Astrocyte (in vitro differentiated cells and primary cell): ENCODE measurements at regions not wholly inside any gene's neighbourhood (a gene's known extent, or its start where the extent isn't known, plus 50 kb on each side); places are given as distances from the start of the nearest gene placed in this dataset.
A peak's percentile ranks its signal among the peaks of the same experiment; 100 is the strongest.

Experiments used
- DNase-seq: peaks from one replicate; pipeline ENCODE4 v3.0.0-alpha.2; 2010; ENCODE audit warnings: low read depth
- FAIRE-seq: peaks from 2 replicates; lab custom pipeline; 2011; peaks lifted over from hg19 to GRCh38; lab: Jason Lieb, UNC
- H2AFZ ChIP-seq: 2 replicates; pipeline ENCODE4 v1.6.0; 2012; ENCODE audit warnings: low read depth, low read length, inconsistent platforms
- H3K27ac ChIP-seq: 2 replicates; pipeline ENCODE4 v1.5.1; 2011; ENCODE audit warnings: low read depth, low read length, inconsistent platforms
- H3K27me3 ChIP-seq: 2 replicates; pipeline ENCODE4 v1.6.0; 2011; ENCODE audit warnings: low read length, inconsistent platforms; ENCODE audit not compliant: insufficient read depth
- H3K36me3 ChIP-seq: 2 replicates; pipeline ENCODE4 v1.5.1; 2011; ENCODE audit warnings: low read length, inconsistent platforms; ENCODE audit not compliant: insufficient read depth
- H3K4me1 ChIP-seq: 2 replicates; pipeline ENCODE4 v1.5.1; 2011; ENCODE audit warnings: low read length, inconsistent platforms; ENCODE audit not compliant: insufficient read depth
- H3K4me2 ChIP-seq: 2 replicates; pipeline ENCODE4 v1.6.0; 2012; ENCODE audit warnings: low read length, inconsistent platforms
- H3K4me3 ChIP-seq: 2 replicates; pipeline ENCODE4 v1.5.1; 2011; ENCODE audit warnings: low read depth, mild to moderate bottlenecking, low read length, inconsistent platforms; ENCODE audit not compliant: insufficient read depth
- H3K79me2 ChIP-seq: 2 replicates; pipeline ENCODE4 v1.6.0; 2012; ENCODE audit warnings: mild to moderate bottlenecking, low read length, inconsistent platforms; ENCODE audit not compliant: insufficient read depth
- H3K9ac ChIP-seq: 2 replicates; pipeline ENCODE4 v1.6.0; 2012; ENCODE audit warnings: mild to moderate bottlenecking, low read length, inconsistent platforms
- H3K9me3 ChIP-seq: 2 replicates; pipeline ENCODE4 v1.5.1; 2012; ENCODE audit warnings: low read depth, mild to moderate bottlenecking, low read length, inconsistent platforms; ENCODE audit not compliant: insufficient read depth
- H4K20me1 ChIP-seq: 2 replicates; pipeline ENCODE4 v1.6.0; 2012; ENCODE audit warnings: low read length, inconsistent platforms; ENCODE audit not compliant: insufficient read depth
- H3K27ac Mint-ChIP-seq: one replicate; pipeline ENCODE4 v1.8.0; 2021; ENCODE audit warnings: mild to moderate bottlenecking, mixed read lengths; ENCODE audit not compliant: unreplicated experiment
- H3K27me3 Mint-ChIP-seq: one replicate; pipeline ENCODE4 v1.8.0; 2021; ENCODE audit warnings: low read depth, mixed read lengths; ENCODE audit not compliant: unreplicated experiment
- H3K36me3 Mint-ChIP-seq: one replicate; pipeline ENCODE4 v1.8.0; 2021; ENCODE audit warnings: low read depth, mixed read lengths; ENCODE audit not compliant: unreplicated experiment
- H3K4me1 Mint-ChIP-seq: one replicate; pipeline ENCODE4 v1.8.0; 2021; ENCODE audit warnings: low read depth, mixed read lengths; ENCODE audit not compliant: unreplicated experiment
- H3K4me3 Mint-ChIP-seq: one replicate; pipeline ENCODE4 v1.8.0; 2021; ENCODE audit warnings: mild to moderate bottlenecking, moderate library complexity, mixed read lengths; ENCODE audit not compliant: unreplicated experiment
- H3K9me3 Mint-ChIP-seq: one replicate; pipeline ENCODE4 v1.8.0; 2021; ENCODE audit warnings: mild to moderate bottlenecking, mixed read lengths; ENCODE audit not compliant: unreplicated experiment
- EZH2 ChIP-seq: IDR thresholded peaks from 2 replicates; pipeline ENCODE4 v1.6.1; 2012; ENCODE audit warnings: mild to moderate bottlenecking, low read length, inconsistent platforms; ENCODE audit not compliant: insufficient read depth
- TF ChIP-seq, protein P1 (sequence below): IDR thresholded peaks from 2 replicates; pipeline ENCODE4 v1.5.1; 2011; ENCODE audit warnings: low read depth, mild to moderate bottlenecking, inconsistent platforms, low read length, moderate library complexity; ENCODE audit not compliant: insufficient read depth

DNA sequence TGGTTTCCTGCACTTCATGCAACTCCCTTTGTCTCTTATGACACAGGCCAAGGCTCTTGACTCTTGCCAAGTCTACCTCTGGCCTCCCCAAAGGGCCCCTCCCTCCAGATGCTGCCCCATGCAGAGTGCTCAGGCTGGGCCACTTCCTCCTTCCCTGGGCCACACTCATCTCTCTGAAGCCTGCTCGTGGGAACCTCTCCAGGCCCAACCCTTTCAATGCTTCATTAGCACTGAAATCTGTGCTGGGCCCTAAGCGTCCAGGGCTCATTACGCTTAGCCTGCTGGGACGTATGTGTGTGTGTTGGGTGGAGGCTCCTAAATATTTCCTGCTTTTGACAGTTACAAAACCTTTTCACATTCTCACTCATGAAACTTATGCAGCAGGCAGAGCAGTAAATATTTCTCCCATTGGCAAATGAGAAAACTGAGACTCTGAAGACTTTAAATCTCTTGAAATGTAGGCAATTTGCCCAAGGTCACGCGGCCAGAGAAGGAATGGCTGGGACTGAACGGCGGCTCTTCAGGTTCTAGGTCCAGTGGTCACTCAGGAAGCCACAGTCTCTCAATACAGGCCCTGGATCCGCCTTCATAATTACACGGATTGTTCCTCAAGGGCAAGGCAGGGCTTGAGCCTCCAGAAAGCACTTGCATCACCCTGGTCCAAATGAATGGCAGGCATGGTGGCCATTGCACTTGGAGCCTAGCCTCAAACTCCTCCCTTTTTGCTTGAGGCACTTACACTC lies 241.7 kb upstream of the HES1 start:
- H2AFZ ChIP-seq, result no peak overlapping the region
- H3K4me3 ChIP-seq, result no peak overlapping the region
- Mint-ChIP-seq H3K27me3 (peaks cover 65% of the 10 kb centered on the region), H3K27ac (no peak overlapping the region), H3K4me1 (peaks cover 6% of the 10 kb centered on the region), H3K4me3 (no peak overlapping the region), H3K9me3 (peaks cover 8% of the 10 kb centered on the region), H3K36me3 (no peaks in the 10 kb centered on the region)
- no peak overlapping the region for H3K9ac ChIP-seq
- TF ChIP-seq, protein P1, sequence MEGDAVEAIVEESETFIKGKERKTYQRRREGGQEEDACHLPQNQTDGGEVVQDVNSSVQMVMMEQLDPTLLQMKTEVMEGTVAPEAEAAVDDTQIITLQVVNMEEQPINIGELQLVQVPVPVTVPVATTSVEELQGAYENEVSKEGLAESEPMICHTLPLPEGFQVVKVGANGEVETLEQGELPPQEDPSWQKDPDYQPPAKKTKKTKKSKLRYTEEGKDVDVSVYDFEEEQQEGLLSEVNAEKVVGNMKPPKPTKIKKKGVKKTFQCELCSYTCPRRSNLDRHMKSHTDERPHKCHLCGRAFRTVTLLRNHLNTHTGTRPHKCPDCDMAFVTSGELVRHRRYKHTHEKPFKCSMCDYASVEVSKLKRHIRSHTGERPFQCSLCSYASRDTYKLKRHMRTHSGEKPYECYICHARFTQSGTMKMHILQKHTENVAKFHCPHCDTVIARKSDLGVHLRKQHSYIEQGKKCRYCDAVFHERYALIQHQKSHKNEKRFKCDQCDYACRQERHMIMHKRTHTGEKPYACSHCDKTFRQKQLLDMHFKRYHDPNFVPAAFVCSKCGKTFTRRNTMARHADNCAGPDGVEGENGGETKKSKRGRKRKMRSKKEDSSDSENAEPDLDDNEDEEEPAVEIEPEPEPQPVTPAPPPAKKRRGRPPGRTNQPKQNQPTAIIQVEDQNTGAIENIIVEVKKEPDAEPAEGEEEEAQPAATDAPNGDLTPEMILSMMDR, result no peak
- no peak for TF ChIP-seq EZH2
- H3K36me3 ChIP-seq, result no peaks in the 10 kb centered on the region
- no peaks in the 10 kb centered on the region for H4K20me1 ChIP-seq
- DNase-seq (peak; percentile 21), FAIRE-seq (no peak)
- H3K4me2 ChIP-seq, result no peak overlapping the region
- H3K79me2 ChIP-seq, result no peaks in the 10 kb centered on the region
- no peaks in the 10 kb centered on the region for H3K9me3 ChIP-seq
- H3K27me3 ChIP-seq, result peaks cover 11% of the 10 kb centered on the region
- no peak overlapping the region for H3K27ac ChIP-seq
- H3K4me1 ChIP-seq, result no peaks in the 10 kb centered on the region

DNA sequence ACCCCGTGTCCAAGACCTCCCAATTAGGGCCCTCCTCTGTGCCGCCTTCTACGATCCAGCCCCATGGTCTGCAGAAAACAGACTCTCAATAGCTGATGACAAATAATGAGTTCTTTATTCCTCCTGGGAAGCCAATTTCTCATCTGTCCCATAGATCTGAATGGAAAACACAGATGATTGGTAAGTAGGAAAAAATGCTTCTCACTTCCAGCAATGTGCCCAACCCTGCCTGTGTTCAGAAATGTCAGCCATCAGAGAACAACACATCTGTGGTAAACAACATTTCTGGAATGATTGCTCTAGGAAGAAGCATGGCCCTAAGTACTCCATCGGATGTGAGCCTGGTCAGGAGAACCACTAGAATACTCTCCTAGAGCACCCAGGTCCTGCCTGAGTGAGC lies 240.5 kb upstream of the HES1 start:
- Histone ChIP-seq H3K79me2 (no peaks in the 10 kb centered on the region), H3K27me3 (peaks cover 17% of the 10 kb centered on the region), H3K9me3 (no peaks in the 10 kb centered on the region), H3K4me2 (no peak overlapping the region), H3K9ac (no peak overlapping the region), H3K36me3 (no peaks in the 10 kb centered on the region), H4K20me1 (no peaks in the 10 kb centered on the region), H3K4me3 (no peak overlapping the region), H3K4me1 (no peaks in the 10 kb centered on the region), H2AFZ (no peak overlapping the region), H3K27ac (no peak overlapping the region)
- Mint-ChIP-seq H3K9me3 (peaks cover 8% of the 10 kb centered on the region), H3K4me1 (peaks cover 6% of the 10 kb centered on the region), H3K27me3 (peaks cover 62% of the 10 kb centered on the region), H3K4me3 (no peak overlapping the region), H3K27ac (no peak overlapping the region), H3K36me3 (no peaks in the 10 kb centered on the region)
- TF ChIP-seq EZH2, result no peak
- TF ChIP-seq, protein P1, result no peak
- no peak for FAIRE-seq
- DNase-seq, result peak; percentile 8

DNA sequence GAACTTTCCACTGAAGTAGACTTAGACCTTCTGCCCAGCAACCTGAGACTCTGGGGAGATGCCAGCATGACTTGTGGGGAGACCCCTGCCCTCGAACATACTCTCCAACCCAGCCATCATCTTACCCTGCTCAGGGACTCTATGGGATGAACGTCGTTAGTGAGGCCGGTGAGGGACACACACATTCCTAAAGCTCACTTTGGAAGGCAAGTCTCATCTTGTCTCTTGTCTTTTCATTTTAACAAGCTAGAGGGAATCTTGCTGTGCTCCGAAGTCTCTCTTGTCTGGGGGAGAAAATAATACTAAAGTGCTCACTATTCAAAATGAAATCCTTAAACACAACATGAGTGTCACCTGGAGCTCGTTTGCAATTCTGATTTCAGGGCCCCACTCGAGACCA lies 239.5 kb upstream of the HES1 start:
- no peak for FAIRE-seq
- no peaks in the 10 kb centered on the region for H3K79me2 ChIP-seq
- Mint-ChIP-seq H3K9me3 (peaks cover 11% of the 10 kb centered on the region), H3K36me3 (no peaks in the 10 kb centered on the region), H3K4me3 (no peak overlapping the region), H3K27ac (peak overlapping the region; percentile 70), H3K27me3 (peaks cover 70% of the 10 kb centered on the region), H3K4me1 (peaks cover 6% of the 10 kb centered on the region)
- peaks cover 18% of the 10 kb centered on the region for H3K27me3 ChIP-seq
- H3K9me3 ChIP-seq, result no peaks in the 10 kb centered on the region
- H3K4me1 ChIP-seq, result no peaks in the 10 kb centered on the region
- H3K4me3 ChIP-seq, result no peak overlapping the region
- no peaks in the 10 kb centered on the region for H4K20me1 ChIP-seq
- DNase-seq, result no peak
- no peak overlapping the region for H2AFZ ChIP-seq
- H3K27ac ChIP-seq, result no peak overlapping the region
- no peaks in the 10 kb centered on the region for H3K36me3 ChIP-seq
- no peak overlapping the region for H3K9ac ChIP-seq
- H3K4me2 ChIP-seq, result no peak overlapping the region
- TF ChIP-seq, protein P1, result no peak
- TF ChIP-seq EZH2, result no peak
